Activated T-helper 1 cell treated with anti-CD3 and anti-CD28 coated beads, Interleukin-12 subunit alpha, Interleukin-12 subunit beta, Interleukin-2, Interleukin-4 antibody, amounts not matched to agents 30 ng/mL and 10 ng/mL and 1 ng/mL, durations not matched to agents 14 hours and 24 hours and 36 hours (primary cell): ENCODE measurements at regions not wholly inside any gene's neighbourhood (a gene's known extent, or its start where the extent isn't known, plus 50 kb on each side); places are given as distances from the start of the nearest gene placed in this dataset.

Source experiments
- DNase-seq: peaks from one replicate; pipeline ENCODE4 v3.0.0; 2021; ENCODE audit warnings: low spot score
- H3K27ac Mint-ChIP-seq: one replicate; pipeline ENCODE4 v1.8.0; 2021; ENCODE audit warnings: mild to moderate bottlenecking, mixed read lengths
- H3K27me3 Mint-ChIP-seq: one replicate; pipeline ENCODE4 v1.8.0; 2022; ENCODE audit warnings: mild to moderate bottlenecking, moderate library complexity, mixed read lengths; ENCODE audit not compliant: insufficient read depth
- H3K36me3 Mint-ChIP-seq: one replicate; pipeline ENCODE4 v1.8.0; 2021; ENCODE audit warnings: low read depth, mixed read lengths
- H3K4me1 Mint-ChIP-seq: one replicate; pipeline ENCODE4 v1.8.0; 2021; ENCODE audit warnings: low read depth, mixed read lengths
- H3K4me3 Mint-ChIP-seq: one replicate; pipeline ENCODE4 v1.8.0; 2021; ENCODE audit warnings: mild to moderate bottlenecking, moderate library complexity, mixed read lengths
- H3K9me3 Mint-ChIP-seq: one replicate; pipeline ENCODE4 v1.8.0; 2021; ENCODE audit warnings: mixed read lengths
- intact Hi-C: fragments of 100-400 bp; cut with micrococcal nuclease; formaldehyde crosslinking; loops from one replicate; pipeline ENCODE4 v1.15.1; 2024

DNA sequence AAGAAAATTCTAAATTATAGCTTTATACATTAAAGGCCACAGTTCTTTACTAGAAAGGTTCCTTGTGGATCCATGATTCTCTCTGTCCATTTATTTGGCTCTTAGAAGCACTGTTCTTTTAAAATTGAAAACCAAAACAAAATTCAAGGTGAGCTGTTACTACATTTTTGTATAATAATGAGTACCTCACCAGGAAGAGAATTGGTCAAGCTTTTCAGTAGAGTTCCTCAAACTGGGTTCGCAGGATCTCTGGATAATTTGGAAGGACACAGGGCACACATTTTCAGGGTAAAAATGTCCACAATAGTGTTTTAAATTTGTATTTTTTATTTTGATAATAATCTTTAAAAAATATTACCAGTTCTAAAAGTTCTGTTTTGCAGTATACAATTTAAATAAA is 93.0 kb downstream of the PPP1R3A start:
- H3K27me3 Mint-ChIP-seq = no peaks in the 10 kb centered on the region
- no peaks in the 10 kb centered on the region for H3K36me3 Mint-ChIP-seq
- no peak for DNase-seq
- H3K4me3 Mint-ChIP-seq = no peak overlapping the region
- intact Hi-C loops = no loop called here
- H3K27ac Mint-ChIP-seq = no peak overlapping the region
- no peaks in the 10 kb centered on the region for H3K9me3 Mint-ChIP-seq
- no peaks in the 10 kb centered on the region for H3K4me1 Mint-ChIP-seq

DNA sequence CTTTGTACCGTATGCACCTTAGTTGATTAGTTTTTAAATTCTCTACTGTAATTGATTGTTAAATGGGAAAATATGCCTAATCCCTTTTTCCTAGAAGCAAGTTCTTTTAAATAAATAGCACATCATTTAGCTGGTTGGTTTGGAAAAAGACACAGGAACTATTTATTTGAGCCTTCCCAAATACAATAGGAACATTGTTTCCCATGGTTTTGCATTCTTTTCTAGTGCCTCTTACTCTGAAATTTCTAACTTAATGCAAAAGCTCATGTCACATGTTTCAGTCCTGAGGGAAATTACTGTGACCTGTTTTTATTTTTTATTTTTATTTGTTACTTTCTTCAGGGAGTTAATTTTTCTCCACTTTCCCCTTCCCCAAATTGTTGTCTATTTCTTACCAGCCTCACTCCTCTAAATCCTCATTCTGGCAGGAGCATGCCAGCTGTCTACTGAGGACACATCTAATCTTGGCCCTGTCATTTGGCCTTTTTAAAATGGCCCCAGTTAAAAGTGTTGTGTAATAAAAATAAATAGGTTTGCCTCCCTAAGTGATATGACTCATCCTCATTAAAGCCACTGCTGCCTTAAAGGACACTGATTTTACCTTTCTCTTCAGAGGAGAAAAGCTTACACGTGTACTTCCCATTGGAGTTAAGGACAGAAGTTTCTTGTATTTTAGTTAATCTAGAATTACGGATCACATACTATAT is 94.5 kb downstream of the PPP1R3A start:
- intact Hi-C loops = no loop called here
- no peaks in the 10 kb centered on the region for H3K9me3 Mint-ChIP-seq

DNA sequence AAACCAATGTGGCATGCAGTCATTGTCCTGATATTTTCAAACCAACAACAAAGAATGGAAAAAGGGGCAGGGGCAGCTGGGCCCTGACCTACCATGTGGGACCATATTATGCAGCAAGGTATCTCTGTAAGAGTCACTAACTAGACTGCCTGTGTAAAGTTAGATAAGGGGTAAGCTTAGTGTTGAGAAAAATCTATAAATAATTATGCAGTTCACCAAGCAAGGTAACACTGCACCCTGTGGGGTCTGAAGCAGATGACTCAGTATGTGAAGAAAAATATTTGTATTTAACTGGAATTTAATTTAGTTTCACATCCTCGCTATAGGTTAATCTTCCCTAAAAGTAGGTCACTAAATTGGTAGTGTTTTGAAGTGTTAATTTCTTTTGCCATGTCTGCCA is 99.3 kb downstream of the PPP1R3A start:
- no peak overlapping the region for H3K4me3 Mint-ChIP-seq
- no peak for DNase-seq
- no peaks in the 10 kb centered on the region for H3K4me1 Mint-ChIP-seq
- no peaks in the 10 kb centered on the region for H3K36me3 Mint-ChIP-seq
- H3K27me3 Mint-ChIP-seq = no peaks in the 10 kb centered on the region
- H3K9me3 Mint-ChIP-seq = no peaks in the 10 kb centered on the region
- H3K27ac Mint-ChIP-seq = no peak overlapping the region
- intact Hi-C loops = no loop called here

More for the DNA sequence above, 94.5 kb downstream of the PPP1R3A start:
- Mint-ChIP-seq H3K27me3 (no peaks in the 10 kb centered on the region), H3K4me3 (no peak overlapping the region), H3K36me3 (no peaks in the 10 kb centered on the region), H3K4me1 (no peaks in the 10 kb centered on the region), H3K27ac (no peak overlapping the region)
- DNase-seq = no peak

DNA sequence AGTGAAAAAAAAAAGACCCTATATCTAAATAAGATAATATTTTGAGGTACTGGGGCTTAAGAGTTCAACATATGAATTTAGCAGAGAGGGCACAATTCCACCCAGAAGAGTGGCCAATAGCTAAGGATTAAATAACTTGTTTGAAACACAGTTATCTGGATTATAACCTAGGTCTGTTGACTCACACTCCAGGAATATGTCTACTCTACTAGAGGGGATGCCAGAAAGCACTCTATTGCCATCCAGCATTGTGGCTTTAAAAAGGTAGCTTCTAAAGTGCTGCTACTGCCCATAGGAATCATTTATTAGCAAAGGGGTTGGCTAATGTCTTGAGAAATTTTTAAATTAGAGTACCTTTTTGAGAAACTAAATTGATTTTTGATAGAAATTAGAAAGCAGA is 102.2 kb downstream of the PPP1R3A start:
- no peaks in the 10 kb centered on the region for H3K27me3 Mint-ChIP-seq
- H3K4me3 Mint-ChIP-seq = no peak overlapping the region
- H3K27ac Mint-ChIP-seq = no peak overlapping the region
- H3K4me1 Mint-ChIP-seq = no peaks in the 10 kb centered on the region
- no peak for DNase-seq
- intact Hi-C loops = no loop called here
- H3K9me3 Mint-ChIP-seq = no peaks in the 10 kb centered on the region
- H3K36me3 Mint-ChIP-seq = no peaks in the 10 kb centered on the region

DNA sequence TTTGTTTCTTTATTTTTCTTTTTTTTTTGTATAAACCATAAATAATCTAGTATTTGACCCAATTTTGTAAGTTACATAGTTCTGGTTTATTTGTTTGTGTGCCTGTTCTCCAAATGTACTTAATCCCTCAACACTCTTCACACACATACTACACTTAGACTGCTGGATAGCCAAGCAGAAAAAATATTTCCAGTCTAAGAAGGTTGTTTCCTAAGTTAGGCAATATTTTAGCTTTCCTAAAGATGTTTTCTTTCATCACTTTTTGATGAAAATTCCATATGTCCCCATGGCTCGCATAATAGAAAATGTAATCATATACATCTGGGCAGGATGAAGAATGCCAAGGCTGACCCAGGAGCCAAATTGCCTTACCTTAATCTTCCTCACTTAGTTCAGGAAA is 105.3 kb downstream of the PPP1R3A start:
- Mint-ChIP-seq H3K27me3 (no peaks in the 10 kb centered on the region), H3K4me1 (no peaks in the 10 kb centered on the region), H3K9me3 (no peaks in the 10 kb centered on the region), H3K27ac (no peak overlapping the region), H3K4me3 (no peak overlapping the region), H3K36me3 (no peaks in the 10 kb centered on the region)
- intact Hi-C loops = no loop called here
- DNase-seq = no peak

DNA sequence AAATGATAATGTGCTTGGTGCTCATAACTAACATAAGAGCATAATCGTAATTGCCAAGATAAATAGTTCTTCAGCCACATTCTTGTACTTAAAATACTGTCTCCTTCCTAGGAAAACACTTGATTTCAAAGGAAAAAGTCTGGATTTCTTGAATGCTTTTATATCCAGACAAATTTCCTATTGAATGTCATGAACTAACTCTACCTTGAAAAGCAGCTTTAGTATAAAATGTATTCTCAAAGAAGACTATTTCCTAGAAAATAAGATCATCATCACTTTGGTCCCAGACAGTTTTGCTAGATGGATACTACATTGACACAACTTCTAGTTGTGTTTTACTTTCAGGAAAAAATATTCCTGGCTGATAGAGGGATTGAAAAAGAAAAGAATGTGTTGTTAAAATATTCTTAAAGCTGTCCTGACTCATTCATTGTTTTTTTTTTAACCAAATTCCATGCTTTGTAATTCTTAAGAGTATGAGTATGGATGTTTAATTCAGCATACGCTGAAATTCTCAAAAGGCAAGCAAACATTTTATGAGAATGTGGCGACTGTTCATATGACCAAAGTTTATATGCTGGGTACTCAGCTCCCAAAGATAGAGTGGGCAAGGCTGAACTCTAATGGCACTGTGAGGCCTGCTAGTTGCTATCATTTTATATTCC is 106.1 kb downstream of the PPP1R3A start:
- H3K9me3 Mint-ChIP-seq = no peaks in the 10 kb centered on the region
- no peak for DNase-seq
- intact Hi-C loops = no loop called here
- H3K4me1 Mint-ChIP-seq = no peaks in the 10 kb centered on the region
- H3K4me3 Mint-ChIP-seq = no peak overlapping the region
- no peaks in the 10 kb centered on the region for H3K36me3 Mint-ChIP-seq
- H3K27me3 Mint-ChIP-seq = no peaks in the 10 kb centered on the region
- no peak overlapping the region for H3K27ac Mint-ChIP-seq

DNA sequence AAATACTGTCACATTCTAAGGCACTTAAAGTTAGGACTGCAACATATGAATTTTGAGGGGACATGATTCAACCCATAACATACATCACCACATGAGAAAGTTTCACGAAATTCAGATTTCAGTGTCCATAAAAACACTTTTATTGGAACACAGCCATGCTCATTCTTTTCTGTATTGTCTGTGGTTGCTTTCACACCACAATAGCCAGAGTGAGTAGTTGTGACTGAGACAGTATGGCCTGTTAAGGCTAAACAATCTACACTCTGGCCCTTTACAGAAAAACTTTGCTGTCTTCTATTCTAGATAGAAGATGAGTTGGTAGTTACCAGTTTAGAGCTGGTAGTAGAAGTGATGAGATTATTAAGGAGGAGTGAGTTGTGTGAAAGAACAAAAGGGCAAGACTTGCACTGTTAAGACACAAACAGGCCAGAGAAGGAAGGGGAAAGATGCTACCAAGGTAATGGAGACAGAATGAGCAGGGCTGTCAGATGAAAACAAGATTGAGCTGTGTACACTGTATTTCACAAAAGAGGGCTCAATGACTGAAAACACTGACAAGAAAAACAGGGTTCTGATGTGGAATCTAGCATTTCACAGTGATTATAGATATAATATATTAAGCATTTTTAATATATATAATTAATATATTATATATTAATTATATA is 108.6 kb downstream of the PPP1R3A start:
- Mint-ChIP-seq H3K27ac (no peak overlapping the region), H3K4me1 (no peaks in the 10 kb centered on the region)

DNA sequence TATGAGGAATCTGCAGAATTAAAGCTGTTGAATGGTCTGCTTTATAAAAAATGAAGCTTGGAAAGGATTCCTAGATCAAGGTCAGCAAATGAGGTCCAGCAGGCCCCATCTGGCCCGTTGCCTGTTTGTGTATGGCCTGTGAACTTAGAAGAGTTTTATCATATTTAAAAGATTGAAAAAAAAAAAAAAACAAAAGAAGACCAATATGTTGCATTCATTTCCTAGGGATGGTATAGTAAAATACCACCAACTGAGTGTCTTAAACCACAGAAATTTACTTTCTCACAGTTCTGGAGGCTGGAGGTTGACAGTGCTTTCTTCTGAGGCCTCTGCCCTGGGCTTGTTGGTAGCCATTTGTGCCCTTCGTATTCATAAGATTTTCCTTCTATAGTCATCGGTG is 109.2 kb downstream of the PPP1R3A start:
- Mint-ChIP-seq H3K4me1 (no peaks in the 10 kb centered on the region), H3K4me3 (no peak overlapping the region), H3K9me3 (no peaks in the 10 kb centered on the region), H3K36me3 (no peaks in the 10 kb centered on the region), H3K27ac (no peak overlapping the region), H3K27me3 (no peaks in the 10 kb centered on the region)
- DNase-seq = no peak
- intact Hi-C loops = no loop called here

More for the DNA sequence above, 108.6 kb downstream of the PPP1R3A start:
- intact Hi-C loops = no loop called here
- H3K4me3 Mint-ChIP-seq = no peak overlapping the region
- H3K9me3 Mint-ChIP-seq = no peaks in the 10 kb centered on the region
- no peaks in the 10 kb centered on the region for H3K27me3 Mint-ChIP-seq
- H3K36me3 Mint-ChIP-seq = no peaks in the 10 kb centered on the region
- DNase-seq = no peak

DNA sequence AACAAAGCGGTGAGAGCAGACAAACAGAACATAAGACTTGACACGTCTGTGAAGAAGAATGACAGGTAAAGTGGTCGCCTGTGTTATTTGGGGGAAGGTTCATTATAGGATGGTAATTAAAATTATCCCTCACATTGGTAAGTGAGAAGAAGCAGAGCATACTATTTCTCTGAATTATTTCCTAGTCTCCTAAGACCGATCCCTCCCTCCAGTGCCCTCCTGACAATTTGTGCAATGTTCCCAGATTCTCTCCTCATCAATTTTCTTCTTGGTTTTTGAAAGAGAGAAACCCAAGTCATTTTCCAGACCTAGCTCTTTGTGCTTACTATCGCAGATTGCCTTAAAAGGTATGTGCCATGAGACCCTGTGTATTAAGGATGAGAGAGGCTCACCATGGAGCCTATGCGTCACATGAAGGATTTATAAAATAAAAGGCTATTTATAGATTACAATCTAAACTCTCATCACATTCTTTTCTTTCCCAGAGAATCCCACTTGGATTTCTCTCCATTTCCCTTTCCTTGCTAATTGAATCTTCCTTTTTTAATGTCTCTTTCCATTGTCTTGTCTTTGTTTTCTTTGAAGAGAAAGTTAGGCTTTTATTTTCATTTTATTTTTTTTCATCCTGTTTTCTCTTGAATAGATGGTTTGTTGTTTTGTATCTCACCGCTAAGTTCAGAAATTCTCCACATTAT is 112.0 kb downstream of the PPP1R3A start:
- intact Hi-C loops = no loop called here
- H3K9me3 Mint-ChIP-seq = peaks cover 3% of the 10 kb centered on the region
- no peaks in the 10 kb centered on the region for H3K36me3 Mint-ChIP-seq
- DNase-seq = no peak
- H3K4me3 Mint-ChIP-seq = no peak overlapping the region
- H3K4me1 Mint-ChIP-seq = no peaks in the 10 kb centered on the region
- H3K27me3 Mint-ChIP-seq = no peaks in the 10 kb centered on the region
- no peak overlapping the region for H3K27ac Mint-ChIP-seq

DNA sequence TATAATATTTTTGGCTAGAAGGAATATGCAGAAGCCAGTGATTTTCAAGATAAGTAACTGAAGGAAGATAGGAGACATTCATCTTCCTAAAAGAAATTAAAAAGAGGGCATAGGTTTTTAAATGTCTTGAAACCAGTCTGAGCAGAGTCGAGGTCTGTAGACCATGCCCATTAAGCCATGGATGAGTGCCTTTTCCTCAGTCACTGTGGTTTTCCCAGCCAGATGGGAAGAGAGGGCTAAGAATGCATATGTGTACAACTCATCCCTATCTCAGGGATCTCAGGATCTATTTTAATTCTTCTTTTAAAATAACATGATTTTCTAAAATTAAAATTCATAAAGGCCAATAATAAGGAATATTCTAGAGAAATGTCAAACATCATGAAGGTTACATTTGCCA is 112.8 kb downstream of the PPP1R3A start:
- H3K9me3 Mint-ChIP-seq = peaks cover 3% of the 10 kb centered on the region
- no peaks in the 10 kb centered on the region for H3K27me3 Mint-ChIP-seq
- intact Hi-C loops = no loop called here
- no peak for DNase-seq
- H3K36me3 Mint-ChIP-seq = no peaks in the 10 kb centered on the region
- no peak overlapping the region for H3K27ac Mint-ChIP-seq
- H3K4me1 Mint-ChIP-seq = no peaks in the 10 kb centered on the region
- H3K4me3 Mint-ChIP-seq = no peak overlapping the region

DNA sequence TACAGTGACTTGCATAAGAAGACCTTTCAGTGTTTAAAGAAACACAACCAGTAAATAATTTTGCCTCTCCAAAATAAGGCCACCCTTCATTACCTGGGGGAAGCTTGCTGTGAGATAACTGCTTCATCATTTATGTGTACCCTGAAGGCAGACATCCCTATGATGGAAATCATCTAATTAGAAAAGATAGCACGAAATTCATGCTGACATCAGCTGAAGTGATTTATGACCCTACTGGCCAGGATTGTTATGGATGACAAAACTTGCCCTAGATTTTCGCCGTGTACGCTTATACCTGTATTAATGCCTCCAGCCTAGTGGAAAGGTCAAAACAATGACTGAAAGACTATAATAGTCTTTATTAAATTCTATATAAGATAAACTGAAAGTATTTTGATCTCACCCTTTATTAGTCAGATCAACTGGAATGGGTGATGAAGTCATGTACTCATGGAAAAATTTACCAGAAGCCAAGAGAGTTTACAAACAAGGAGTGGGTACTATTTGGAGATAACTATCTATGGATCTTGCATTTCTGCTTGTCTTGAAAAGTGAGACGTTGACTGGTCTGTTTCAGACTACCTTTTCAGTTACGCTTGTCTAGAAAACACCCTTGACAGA is 114.2 kb downstream of the PPP1R3A start:
- peaks cover 3% of the 10 kb centered on the region for H3K9me3 Mint-ChIP-seq
- no peak overlapping the region for H3K27ac Mint-ChIP-seq
- no peaks in the 10 kb centered on the region for H3K27me3 Mint-ChIP-seq
- no peak for DNase-seq
- H3K36me3 Mint-ChIP-seq = no peaks in the 10 kb centered on the region
- no peaks in the 10 kb centered on the region for H3K4me1 Mint-ChIP-seq
- intact Hi-C loops = no loop called here
- no peak overlapping the region for H3K4me3 Mint-ChIP-seq

DNA sequence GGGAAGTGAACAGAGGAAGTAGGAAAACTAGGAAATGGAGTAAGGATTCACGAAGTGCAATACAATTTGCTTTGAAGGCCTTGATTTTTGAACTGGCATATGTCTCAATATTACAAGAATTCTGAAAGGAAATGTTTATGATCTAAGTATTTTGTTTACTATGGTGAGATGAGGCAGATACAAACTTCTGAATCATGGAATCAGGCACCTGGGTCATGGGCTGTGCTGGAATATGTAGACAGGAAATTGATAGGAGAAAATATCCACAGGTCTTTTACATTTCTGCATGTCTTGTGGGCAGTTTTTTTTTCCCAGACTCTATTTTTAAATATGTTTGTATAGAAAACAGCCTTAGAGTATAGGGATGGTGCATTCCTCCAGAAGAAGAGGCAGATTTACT is 117.1 kb downstream of the PPP1R3A start:
- Mint-ChIP-seq H3K9me3 (peaks cover 3% of the 10 kb centered on the region), H3K27me3 (no peaks in the 10 kb centered on the region), H3K36me3 (no peaks in the 10 kb centered on the region), H3K27ac (no peak overlapping the region), H3K4me1 (no peaks in the 10 kb centered on the region), H3K4me3 (no peak overlapping the region)
- intact Hi-C loops = no loop called here
- DNase-seq = no peak

DNA sequence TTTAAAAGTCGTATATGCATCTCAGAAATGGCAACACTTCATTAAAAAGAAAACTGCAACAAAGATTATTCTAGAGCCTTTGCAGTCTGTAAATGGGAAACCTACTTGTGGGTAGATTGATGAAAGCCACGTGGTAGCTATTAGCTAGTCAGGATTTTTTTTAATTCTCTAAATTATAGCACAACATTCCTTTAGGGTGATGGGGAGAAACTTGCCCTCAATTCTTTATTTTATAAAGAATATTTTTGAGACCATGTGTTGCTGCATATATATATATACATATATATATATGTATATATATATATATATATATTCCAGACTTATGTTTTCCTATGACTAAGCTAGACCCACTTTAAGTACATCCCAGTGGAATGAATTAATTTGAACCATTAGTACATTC is 118.0 kb downstream of the PPP1R3A start:
- intact Hi-C loops = no loop called here
- Mint-ChIP-seq H3K4me1 (no peaks in the 10 kb centered on the region), H3K4me3 (no peak overlapping the region), H3K9me3 (peaks cover 3% of the 10 kb centered on the region), H3K36me3 (no peaks in the 10 kb centered on the region), H3K27me3 (no peaks in the 10 kb centered on the region), H3K27ac (no peak overlapping the region)
- DNase-seq = no peak
